Stomach (tissue), 8 donors: ENCODE measurements at regions not wholly inside any gene's neighbourhood (a gene's known extent, or its start where the extent isn't known, plus 50 kb on each side); places are given as distances from the start of the nearest gene placed in this dataset.

ENCODE experiments used
- DNase-seq, 2 donors: peaks; one replicate each; pipeline versions ENCODE4 v3.0.0 to v3.0.0-alpha.2; 2013 to 2019
- H3K27ac ChIP-seq, 5 donors: fragments of 200-600 bp in 4 of 5; sonication (generic) in 4 of 5; one replicate each; pipeline ENCODE4 v1.5.1; 2013 to 2019; ENCODE audit warnings: mild to moderate bottlenecking in 1 of 5, moderate library complexity in 1 of 5
- H3K27me3 ChIP-seq, 3 donors: fragments of 200-600 bp; sonication (generic); one replicate each; pipeline ENCODE4 v1.5.1; 2017 to 2019; ENCODE audit warnings: mixed run types in 1 of 3
- H3K36me3 ChIP-seq, 4 donors: fragments of 200-600 bp; sonication (generic); 1 replicate in 3 of 4; 2 replicates in 1 of 4; pipeline ENCODE4 v1.5.1; 2016 to 2019
- H3K4me1 ChIP-seq, 4 donors: fragments of 200-600 bp; sonication (generic); one replicate each; pipeline ENCODE4 v1.5.1; 2016 to 2019
- H3K4me3 ChIP-seq, 4 donors: fragments of 200-600 bp; sonication (generic) in 3 of 4; one replicate each; pipeline ENCODE4 v1.5.1; 2016 to 2019; ENCODE audit warnings: mild to moderate bottlenecking in 1 of 4
- H3K9me3 ChIP-seq, 4 donors: fragments of 200-600 bp; sonication (generic); one replicate each; pipeline ENCODE4 v1.5.1; 2016 to 2019
- CTCF ChIP-seq, 7 experiments: fragments of 450-650 bp in 4 of 7; fragments of 200-600 bp in 3 of 7; sonication (generic) in 3 of 7; IDR thresholded peaks; one replicate each; pipeline ENCODE4 v1.5.1; 2016 to 2019; ENCODE audit warnings: antibody characterized with exemption in 7 of 7, control low read depth in 2 of 7, mild to moderate bottlenecking in 1 of 7
- EP300 ChIP-seq: sonication (generic); formaldehyde crosslinking; IDR thresholded peaks from one replicate; pipeline ENCODE4 v1.6.1; 2017; ENCODE audit warnings: antibody characterized with exemption
- POLR2A ChIP-seq, 4 donors: fragments of 450-650 bp; IDR thresholded peaks; one replicate each; pipeline ENCODE4 v1.6.1; 2016; ENCODE audit warnings: antibody characterized with exemption in 4 of 4, control low read depth in 2 of 4, mild to moderate bottlenecking in 1 of 4, moderate library complexity in 1 of 4
- POLR2AphosphoS5 ChIP-seq, 3 donors: sonication (generic); formaldehyde crosslinking; IDR thresholded peaks; one replicate each; pipeline ENCODE4 v1.6.1; 2016; ENCODE audit warnings: antibody characterized with exemption in 3 of 3
- WGBS, 5 donors: extraction: QIAGEN DNeasy Blood & Tissue Kit in 3 of 5; methylation state at CpG; one replicate each; pipeline versions ENCODE4 v1.1.5 to v1.1.7; 2013 to 2018; 5-methylcytosine and 5-hydroxymethylcytosine counted together
- intact Hi-C: fragments of 100-400 bp; cut with DNase I; formaldehyde crosslinking; loops from one replicate; pipeline ENCODE4 v1.15.1; 2023; ENCODE audit warnings: low total_unique reads
- donor health status: healthy with polysubstance abuse.
- donor health status: Bipolar disorder and iron deficiency.
- donor health status: healthy.

GRCh38 chr20:50351541-50351940 is 158.6 kb upstream of the PTPN1 start:
- no peaks in the 10 kb centered on the region for H3K36me3 ChIP-seq
- H3K27me3 ChIP-seq, result no peaks in the 10 kb centered on the region
- peaks cover 3 to 7% (median 6%) of the 10 kb centered on the region in 4 donors for H3K4me1 ChIP-seq
- WGBS, 5 donors, result 95 to 98% (median 97%) methylated on average over 10 to 11 of the region's 11 CpGs
- TF ChIP-seq POLR2A (IDR thresholded peaks at IDR 0.05), result no peak
- no peak for TF ChIP-seq POLR2AphosphoS5 (IDR thresholded peaks at IDR 0.05)
- TF ChIP-seq CTCF (IDR thresholded peaks at IDR 0.05), result no peak
- no peak for TF ChIP-seq EP300
- no peak for DNase-seq
- no peak overlapping the region for H3K27ac ChIP-seq
- intact Hi-C loops, result no loop called here
- no peaks in the 10 kb centered on the region for H3K9me3 ChIP-seq
- no peak overlapping the region for H3K4me3 ChIP-seq

- Histone ChIP-seq H3K27me3 (no peaks in the 10 kb centered on the region), H3K9me3 (no peaks in the 10 kb centered on the region), H3K27ac (no peak overlapping the region), H3K4me3 (no peak overlapping the region), H3K4me1 (no peaks in the 10 kb centered on the region), H3K36me3 (no peaks in the 10 kb centered on the region)
- no peak for TF ChIP-seq CTCF (IDR thresholded peaks at IDR 0.05)
- TF ChIP-seq EP300, result no peak
- TF ChIP-seq POLR2A (IDR thresholded peaks at IDR 0.05), result no peak
- no peak for TF ChIP-seq POLR2AphosphoS5 (IDR thresholded peaks at IDR 0.05)
- intact Hi-C loops, result no loop called here
- DNase-seq, result no peak
- WGBS, 5 donors, result 64 to 74% (median 66%) methylated on average over 16 of the region's 16 CpGs
These were observed 156.8 kb upstream of the PTPN1 start for GRCh38 chr20:50353289-50353961.

GRCh38 chr20:50354721-50355589 is 155.2 kb upstream of the PTPN1 start:
- intact Hi-C loops, result no loop called here
- H3K27ac ChIP-seq, result no peak overlapping the region
- DNase-seq, result no peak

More at GRCh38 chr20:50354721-50355589, 155.2 kb upstream of the PTPN1 start:
- 78 to 81% (median 80%) methylated on average over 13 of the region's 13 CpGs for WGBS, 5 donors
- H3K27me3 ChIP-seq, result no peaks in the 10 kb centered on the region
- no peak overlapping the region for H3K4me3 ChIP-seq
- TF ChIP-seq EP300 (no peak), POLR2A (IDR thresholded peaks at IDR 0.05) (no peak), POLR2AphosphoS5 (IDR thresholded peaks at IDR 0.05) (no peak), CTCF (IDR thresholded peaks at IDR 0.05) (no peak)
- H3K9me3 ChIP-seq, result no peaks in the 10 kb centered on the region
- peaks cover 0 to 5% (median 2%) of the 10 kb centered on the region in 4 donors for H3K4me1 ChIP-seq
- no peaks in the 10 kb centered on the region for H3K36me3 ChIP-seq
